ENCODE measurements at regions not wholly inside any gene's neighbourhood (a gene's known extent, or its start where the extent isn't known, plus 50 kb on each side); places are given as distances from the start of the nearest gene placed in this dataset.
"Not testable (repeated sequence)": the region's sequence is repeated elsewhere in the genome, so short reads cannot be mapped to it uniquely, and the experiment has no call there.

DNA sequence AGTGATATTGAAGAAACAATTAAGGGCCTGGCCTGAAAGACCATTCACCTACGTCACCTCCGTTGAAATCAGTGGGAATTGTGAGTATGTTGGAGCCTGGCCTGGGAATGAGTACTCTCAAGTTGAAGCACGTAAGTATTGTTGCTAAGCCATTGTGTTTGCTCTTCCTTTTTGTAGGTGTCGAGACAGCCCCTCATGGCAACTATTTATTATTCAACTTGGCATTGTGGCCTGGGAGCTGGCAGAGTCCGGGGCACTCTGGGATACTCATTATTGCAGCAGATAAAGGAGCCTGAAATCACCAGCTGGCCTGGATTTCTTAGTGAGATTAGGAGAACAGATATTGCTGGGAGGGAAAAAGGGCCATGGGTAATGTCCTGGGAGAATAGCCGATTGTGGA lies 147.4 kb downstream of the C12orf75 start:
- Histone ChIP-seq H3K36me3 (ENCODE audit: low read length) (no peaks in the 10 kb centered on the region), H3K27ac (ENCODE audit: low read depth, low read length) (no peak overlapping the region), H3K9me2 (replicated peaks; ENCODE audit: insufficient read depth, low read length) (no peaks in the 10 kb centered on the region), H3F3A (ENCODE audit: insufficient read depth) (no peaks in the 10 kb centered on the region), H3K9me3 (ENCODE audit: insufficient read depth, low read length) (no peaks in the 10 kb centered on the region), H3K4me3 (ENCODE audit: insufficient read depth, low read length, poor library complexity, severe bottlenecking) (no peak overlapping the region), H4K20me1 (ENCODE audit: low read depth, low read length) (no peaks in the 10 kb centered on the region), H3K9ac (ENCODE audit: low read length) (no peak overlapping the region), H3K79me2 (ENCODE audit: insufficient read depth, low read length) (no peaks in the 10 kb centered on the region), H2AFZ (ENCODE audit: low read depth, low read length, severe bottlenecking) (no peak overlapping the region), H3K27me3 (ENCODE audit: low read length) (no peaks in the 10 kb centered on the region), H3K4me2 (ENCODE audit: low read depth, low read length, poor library complexity, severe bottlenecking) (no peak overlapping the region)
- no peak for TF ChIP-seq EZH2phosphoT487 (conservative IDR thresholded peaks at IDR 0.05; ENCODE audit: low read length)
- TF ChIP-seq, protein P1, sequence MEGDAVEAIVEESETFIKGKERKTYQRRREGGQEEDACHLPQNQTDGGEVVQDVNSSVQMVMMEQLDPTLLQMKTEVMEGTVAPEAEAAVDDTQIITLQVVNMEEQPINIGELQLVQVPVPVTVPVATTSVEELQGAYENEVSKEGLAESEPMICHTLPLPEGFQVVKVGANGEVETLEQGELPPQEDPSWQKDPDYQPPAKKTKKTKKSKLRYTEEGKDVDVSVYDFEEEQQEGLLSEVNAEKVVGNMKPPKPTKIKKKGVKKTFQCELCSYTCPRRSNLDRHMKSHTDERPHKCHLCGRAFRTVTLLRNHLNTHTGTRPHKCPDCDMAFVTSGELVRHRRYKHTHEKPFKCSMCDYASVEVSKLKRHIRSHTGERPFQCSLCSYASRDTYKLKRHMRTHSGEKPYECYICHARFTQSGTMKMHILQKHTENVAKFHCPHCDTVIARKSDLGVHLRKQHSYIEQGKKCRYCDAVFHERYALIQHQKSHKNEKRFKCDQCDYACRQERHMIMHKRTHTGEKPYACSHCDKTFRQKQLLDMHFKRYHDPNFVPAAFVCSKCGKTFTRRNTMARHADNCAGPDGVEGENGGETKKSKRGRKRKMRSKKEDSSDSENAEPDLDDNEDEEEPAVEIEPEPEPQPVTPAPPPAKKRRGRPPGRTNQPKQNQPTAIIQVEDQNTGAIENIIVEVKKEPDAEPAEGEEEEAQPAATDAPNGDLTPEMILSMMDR (IDR thresholded peaks at IDR 0.05; ENCODE audit: insufficient read depth, low read length, poor library complexity, severe bottlenecking), result no peak

- H3K36me3 ChIP-seq (ENCODE audit: low read length); H3K4me2 ChIP-seq (ENCODE audit: low read depth, low read length, poor library complexity, severe bottlenecking); H3K9me2 ChIP-seq (replicated peaks; ENCODE audit: insufficient read depth, low read length); H3K79me2 ChIP-seq (ENCODE audit: insufficient read depth, low read length); H4K20me1 ChIP-seq (ENCODE audit: low read depth, low read length); H3K27me3 ChIP-seq (ENCODE audit: low read length); H3K4me3 ChIP-seq (ENCODE audit: insufficient read depth, low read length, poor library complexity, severe bottlenecking); H3K9me3 ChIP-seq (ENCODE audit: insufficient read depth, low read length); H2AFZ ChIP-seq (ENCODE audit: low read depth, low read length, severe bottlenecking); H3K9ac ChIP-seq (ENCODE audit: low read length); H3F3A ChIP-seq (ENCODE audit: insufficient read depth); H3K27ac ChIP-seq (ENCODE audit: low read depth, low read length): not testable (repeated sequence)
Measured at GRCh38 chr12:105478788-105479187, 148.3 kb downstream of the C12orf75 start.

GRCh38 chr12:105479710-105480109 lies 149.2 kb downstream of the C12orf75 start:
- no peak overlapping the region for H3K4me2 ChIP-seq (ENCODE audit: low read depth, low read length, poor library complexity, severe bottlenecking)

GRCh38 chr12:105480162-105480561 lies 149.7 kb downstream of the C12orf75 start:
- TF ChIP-seq EZH2phosphoT487 (conservative IDR thresholded peaks at IDR 0.05; ENCODE audit: low read length), result no peak
- TF ChIP-seq, protein P1 (IDR thresholded peaks at IDR 0.05; ENCODE audit: insufficient read depth, low read length, poor library complexity, severe bottlenecking), result no peak
- Histone ChIP-seq H3K4me2 (ENCODE audit: low read depth, low read length, poor library complexity, severe bottlenecking) (no peak overlapping the region), H3K79me2 (ENCODE audit: insufficient read depth, low read length) (no peaks in the 10 kb centered on the region), H3K36me3 (ENCODE audit: low read length) (no peaks in the 10 kb centered on the region), H3K27ac (ENCODE audit: low read depth, low read length) (no peak overlapping the region), H2AFZ (ENCODE audit: low read depth, low read length, severe bottlenecking) (no peak overlapping the region), H4K20me1 (ENCODE audit: low read depth, low read length) (no peaks in the 10 kb centered on the region), H3K9me3 (ENCODE audit: insufficient read depth, low read length) (no peaks in the 10 kb centered on the region), H3K4me3 (ENCODE audit: insufficient read depth, low read length, poor library complexity, severe bottlenecking) (no peak overlapping the region), H3K9me2 (replicated peaks; ENCODE audit: insufficient read depth, low read length) (no peaks in the 10 kb centered on the region), H3K9ac (ENCODE audit: low read length) (no peak overlapping the region), H3F3A (ENCODE audit: insufficient read depth) (no peaks in the 10 kb centered on the region), H3K27me3 (ENCODE audit: low read length) (no peaks in the 10 kb centered on the region)

More at GRCh38 chr12:105479710-105480109, 149.2 kb downstream of the C12orf75 start:
- no peaks in the 10 kb centered on the region for H3K27me3 ChIP-seq (ENCODE audit: low read length)
- H3K27ac ChIP-seq (ENCODE audit: low read depth, low read length), result no peak overlapping the region
- no peaks in the 10 kb centered on the region for H3F3A ChIP-seq (ENCODE audit: insufficient read depth)
- TF ChIP-seq, protein P1 (IDR thresholded peaks at IDR 0.05; ENCODE audit: insufficient read depth, low read length, poor library complexity, severe bottlenecking), result no peak
- TF ChIP-seq EZH2phosphoT487 (conservative IDR thresholded peaks at IDR 0.05; ENCODE audit: low read length), result no peak
- no peaks in the 10 kb centered on the region for H3K79me2 ChIP-seq (ENCODE audit: insufficient read depth, low read length)
- H3K36me3 ChIP-seq (ENCODE audit: low read length), result no peaks in the 10 kb centered on the region
- no peaks in the 10 kb centered on the region for H4K20me1 ChIP-seq (ENCODE audit: low read depth, low read length)
- no peak overlapping the region for H2AFZ ChIP-seq (ENCODE audit: low read depth, low read length, severe bottlenecking)
- no peak overlapping the region for H3K9ac ChIP-seq (ENCODE audit: low read length)
- H3K9me2 ChIP-seq (replicated peaks; ENCODE audit: insufficient read depth, low read length), result no peaks in the 10 kb centered on the region
- H3K4me3 ChIP-seq (ENCODE audit: insufficient read depth, low read length, poor library complexity, severe bottlenecking), result no peak overlapping the region
- H3K9me3 ChIP-seq (ENCODE audit: insufficient read depth, low read length), result no peaks in the 10 kb centered on the region
